ENCODE measurements at regions not wholly inside any gene's neighbourhood (a gene's known extent, or its start where the extent isn't known, plus 50 kb on each side); places are given as distances from the start of the nearest gene placed in this dataset.

GRCh38 chr5:82922086-82922734 is 155.0 kb downstream of the TMEM167A start:
- Histone ChIP-seq H2AFZ (ENCODE audit: low read length) (no peak overlapping the region), H3K27ac (ENCODE audit: low read depth, low read length) (no peak overlapping the region)
- TF ChIP-seq POU5F1 (IDR thresholded peaks at IDR 0.05; ENCODE audit: low read depth, low read length): no peak

More at GRCh38 chr5:82922086-82922734, 155.0 kb downstream of the TMEM167A start:
- Histone ChIP-seq H2AK5ac (ENCODE audit: low read depth, low read length) (no peak overlapping the region), H3K79me2 (ENCODE audit: control insufficient read depth in 1 of 2, insufficient read depth in 2 of 2, low read length in 2 of 2) (no peaks in the 10 kb centered on the region), H2BK15ac (ENCODE audit: low read length) (no peak overlapping the region), H3K9ac (replicated peaks in 1 of 4; ENCODE audit: extremely low read depth in 1 of 4, low read depth in 3 of 4, low read length in 3 of 4) (no peak overlapping the region), H4K91ac (replicated peaks; ENCODE audit: insufficient read length, low read length) (peak overlapping the region; percentile 34), H3K18ac (ENCODE audit: extremely low read depth, low read length) (no peak overlapping the region), H3K4me3 (ENCODE audit: extremely low read depth in 1 of 4, insufficient read depth in 2 of 4, low read depth in 3 of 4, low read length in 4 of 4) (no peak overlapping the region), H4K8ac (ENCODE audit: extremely low read depth, insufficient read depth, low read length) (no peak overlapping the region), H2BK5ac (ENCODE audit: low read depth, low read length) (no peak overlapping the region), H3K14ac (ENCODE audit: insufficient read length) (no peak overlapping the region), H2BK120ac (replicated peaks; ENCODE audit: low read depth, low read length) (no peak overlapping the region), H3K79me1 (ENCODE audit: low read depth, low read length) (no peaks in the 10 kb centered on the region), H4K20me1 (replicated peaks in 1 of 2; ENCODE audit: control insufficient read depth in 1 of 2, insufficient read depth in 2 of 2, low read length in 2 of 2) (no peaks in the 10 kb centered on the region), H3K27me3 (replicated peaks in 1 of 4; ENCODE audit: control insufficient read depth in 3 of 4, extremely low read depth in 1 of 4, insufficient read depth in 3 of 4, low read length in 3 of 4) (no peaks in the 10 kb centered on the region), H2BK20ac (ENCODE audit: low read length) (0 out of 2 replicates have a peak overlapping the region, but pooled peaks have one; percentile 15), H3K4ac (replicated peaks; ENCODE audit: insufficient read length, low read depth, low read length) (peak overlapping the region; percentile 41), H3K23me2 (ENCODE audit: low read depth, low read length) (no peaks in the 10 kb centered on the region), H3K4me2 (ENCODE audit: insufficient read depth in 1 of 2, low read depth in 2 of 2, low read length in 2 of 2) (no peak overlapping the region), H3K23ac (ENCODE audit: insufficient read length) (no peak overlapping the region), H4K5ac (ENCODE audit: insufficient read length, low read depth, low read length) (no peak overlapping the region), H3K36me3 (ENCODE audit: control insufficient read depth in 2 of 4, insufficient read depth in 4 of 4, low read length in 3 of 4) (no peaks in the 10 kb centered on the region), H2BK12ac (ENCODE audit: low read depth, low read length) (no peak overlapping the region), H3K9me3 (ENCODE audit: insufficient read depth in 2 of 2, low read depth in 1 of 2, low read length in 1 of 2) (no peaks in the 10 kb centered on the region), H3K56ac (replicated peaks; ENCODE audit: insufficient read length, low read depth, low read length) (no peak overlapping the region), H3K4me1 (replicated peaks in 1 of 4; ENCODE audit: control insufficient read depth in 3 of 4, insufficient read depth in 4 of 4, low read length in 3 of 4) (no peaks in the 10 kb centered on the region; a peak in 1 of 7 replicates)
- CTCF ChIA-PET (ENCODE audit: partially characterized antibody): interaction anchor here (0.9 kb wide), 2 partner anchors 9 to 17 kb away, joined by 3 read pairs; no protein-coding TSS in a partner anchor
- POLR2A ChIA-PET (ENCODE audit: partially characterized antibody): no interaction called here
- FAIRE-seq (no peak), DNase-seq (ENCODE audit: low read depth in 1 of 2, low spot score in 2 of 2) (no peak)
- 89% methylated on average over 10 of the region's 10 CpGs; no CpG with 5 or more reads in 1 of the 2 experiments for WGBS, 2 experiments (ENCODE audit: extremely low coverage in 1 of 2, insufficient coverage in 1 of 2, insufficient read length in 1 of 2, insufficient replicate concordance in 2 of 2, low coverage in 1 of 2, low lambda C conversion rate in 2 of 2, missing lambda C conversion rate in 1 of 2)

Measured in H1 (cell line).